GM12878 (cell line): ENCODE measurements at regions not wholly inside any gene's neighbourhood (a gene's known extent, or its start where the extent isn't known, plus 50 kb on each side); places are given as distances from the start of the nearest gene placed in this dataset.
"Not testable (repeated sequence)": the region's sequence is repeated elsewhere in the genome, so short reads cannot be mapped to it uniquely, and the experiment has no call there.

ENCODE experiments used
- ATAC-seq: fragments of 200-7000 bp; cut with Tn5 transposase; 3 replicates; pipeline ENCODE4 v1.9.1; 2020; ENCODE audit warnings: mild to moderate bottlenecking, moderate library complexity
- BruUV-seq: library from RNA; stranded (reverse); fragments of 400-500 nt; replicated peaks from 2 replicates; lab custom pipeline; 2021; lab: Mats Ljungman, UMichigan
- CTCF ChIA-PET: fragments of 300-600 bp; sonication (Branson Sonifier 250); formaldehyde crosslinking; extraction: SDS; loops from one replicate; lab custom pipeline; 2021; ENCODE audit warnings: inconsistent platforms; lab: Yijun Ruan, JAX
- POLR2A ChIA-PET: fragments of 350-600 bp; formaldehyde crosslinking; extraction: SDS; loops from one replicate; lab custom pipeline; 2021; ENCODE audit warnings: inconsistent platforms; lab: Charles Lee
- RAD21 ChIA-PET: fragments of 300-600 bp; sonication (Branson Sonifier 250); formaldehyde crosslinking; loops from one replicate; lab custom pipeline; 2023; ENCODE audit warnings: antibody characterized with exemption; ENCODE audit not compliant: unreplicated experiment; lab: Charles Lee
- SMC1A ChIA-PET: fragments of 300-600 bp; sonication (Branson Sonifier 250); formaldehyde crosslinking; loops from one replicate; lab custom pipeline; 2023; ENCODE audit not compliant: unreplicated experiment, uncharacterized antibody; lab: Charles Lee
- DNase-seq: peaks from one replicate; pipeline ENCODE4 v3.0.0-alpha.2; 2011; ENCODE audit warnings: low read depth, low spot score
- FAIRE-seq: peaks from 3 replicates; lab custom pipeline; 2011; peaks lifted over from hg19 to GRCh38; lab: Jason Lieb, UNC
- H2AFZ ChIP-seq: 2 replicates; pipeline ENCODE4 v1.6.0; 2011; ENCODE audit warnings: low read depth, low read length, control low read depth; ENCODE audit not compliant: control insufficient read depth
- H3K27ac ChIP-seq: 2 replicates; pipeline ENCODE4 v1.5.1; 2011; ENCODE audit warnings: control low read depth; ENCODE audit not compliant: control insufficient read depth, insufficient read depth
- H3K27me3 ChIP-seq, 2 experiments: replicated peaks in 1 of 2; 2 replicates each; pipeline versions ENCODE4 v1.6.0 to v1.6.1; 2011; ENCODE audit warnings: low read length in 1 of 2; ENCODE audit not compliant: control insufficient read depth in 2 of 2, insufficient read depth in 2 of 2
- H3K36me3 ChIP-seq, 2 experiments: 2 replicates each; pipeline ENCODE4 v1.5.1; 2011; ENCODE audit warnings: low read length in 1 of 2; ENCODE audit not compliant: control insufficient read depth in 2 of 2, insufficient read depth in 2 of 2
- H3K4me1 ChIP-seq: 2 replicates; pipeline ENCODE4 v1.6.1; 2011; ENCODE audit warnings: mild to moderate bottlenecking, low read length, moderate library complexity, mixed read lengths; ENCODE audit not compliant: control insufficient read depth, insufficient read depth
- H3K4me2 ChIP-seq: 2 replicates; pipeline ENCODE4 v1.6.0; 2011; ENCODE audit warnings: control low read depth; ENCODE audit not compliant: control insufficient read depth, insufficient read depth
- H3K4me3 ChIP-seq: fragments of 200-600 bp; sonication (generic); 2 replicates; pipeline ENCODE4 v1.5.1; 2016
- H3K79me2 ChIP-seq: 2 replicates; pipeline ENCODE4 v1.6.0; 2011; ENCODE audit warnings: low read length; ENCODE audit not compliant: control insufficient read depth, insufficient read depth
- H3K9ac ChIP-seq: 2 replicates; pipeline ENCODE4 v1.8.0; 2011; ENCODE audit warnings: low read length, control low read depth, mixed read lengths; ENCODE audit not compliant: control insufficient read depth, insufficient read depth
- H3K9me3 ChIP-seq: replicated peaks from 3 replicates; pipeline ENCODE4 v1.5.1; 2011; ENCODE audit warnings: mild to moderate bottlenecking, low read length; ENCODE audit not compliant: control insufficient read depth, insufficient read depth
- H4K20me1 ChIP-seq: 2 replicates; pipeline ENCODE4 v1.6.0; 2011; ENCODE audit not compliant: control insufficient read depth, insufficient read depth
- CREB1 ChIP-seq: IDR thresholded peaks from 2 replicates; pipeline ENCODE4 v1.6.1; 2012; ENCODE audit warnings: low read depth, mild to moderate bottlenecking, inconsistent platforms
- EGR1 ChIP-seq, 2 experiments: IDR thresholded peaks; 1 replicate in 1 of 2; 2 replicates in 1 of 2; pipeline ENCODE4 v1.6.1; 2011 to 2012; ENCODE audit warnings: low read depth in 2 of 2, low read length in 2 of 2, borderline replicate concordance in 1 of 2, mild to moderate bottlenecking in 1 of 2, moderate library complexity in 1 of 2
- HDAC2 ChIP-seq: fragments of 200-600 bp; sonication (generic); IDR thresholded peaks from 2 replicates; pipeline ENCODE4 v1.6.1; 2017
- KAT2A ChIP-seq: conservative IDR thresholded peaks from 2 replicates; pipeline ENCODE4 v1.6.1; 2011; ENCODE audit warnings: low read depth, low read length; ENCODE audit not compliant: control insufficient read depth
- MLLT1 ChIP-seq: fragments of 450-650 bp; IDR thresholded peaks from 2 replicates; pipeline ENCODE4 v1.6.1; 2016; ENCODE audit warnings: mild to moderate bottlenecking
- MTA3 ChIP-seq: IDR thresholded peaks from 2 replicates; pipeline ENCODE4 v1.6.1; 2012; ENCODE audit warnings: low read length, inconsistent platforms, borderline replicate concordance
- SIN3A ChIP-seq: IDR thresholded peaks from 2 replicates; pipeline ENCODE4 v1.6.1; 2012; ENCODE audit warnings: low read depth, low read length, improper control_type of control experiment
- SKIL ChIP-seq: fragments of 450-650 bp; IDR thresholded peaks from 2 replicates; pipeline ENCODE4 v1.6.1; 2017; ENCODE audit warnings: mild to moderate bottlenecking, low read depth, inconsistent platforms; ENCODE audit not compliant: poor library complexity, severe bottlenecking
- STAT1 ChIP-seq: fragments of 450-650 bp; conservative IDR thresholded peaks from 2 replicates; pipeline ENCODE4 v1.6.1; 2014; ENCODE audit warnings: antibody characterized with exemption, mild to moderate bottlenecking
- SUZ12 ChIP-seq: fragments of 200-600 bp; sonication (generic); IDR thresholded peaks from one replicate; pipeline ENCODE4 v1.6.1; 2018; ENCODE audit warnings: antibody characterized with exemption, mild to moderate bottlenecking; ENCODE audit not compliant: unreplicated experiment
- TBL1XR1 ChIP-seq: IDR thresholded peaks from 2 replicates; pipeline ENCODE4 v1.6.1; 2012; ENCODE audit warnings: low read depth, low read length, improper control_type of control experiment
- WGBS: methylation state at CpG from one replicate; pipeline ENCODE4 v1.1.6; 2016; ENCODE audit warnings: low lambda C conversion rate; ENCODE audit not compliant: insufficient replicate concordance, insufficient coverage; ENCODE audit errors: missing lambda C conversion rate; 5-methylcytosine and 5-hydroxymethylcytosine counted together
- in situ Hi-C: fragments of 300-500 bp; cut with MboI; formaldehyde crosslinking; loops from 9 replicates; pipeline ENCODE4 v1.14.3; 2018; ENCODE audit warnings: mixed read lengths
- intact Hi-C: fragments of 100-400 bp; cut with micrococcal nuclease; formaldehyde crosslinking; loops from one replicate; pipeline ENCODE4 v1.14.2; 2022; ENCODE audit not compliant: unreplicated experiment
- TF ChIP-seq, protein P1 (sequence below): fragments of 450-650 bp; IDR thresholded peaks from 2 replicates; pipeline ENCODE4 v1.6.1; 2018; ENCODE audit warnings: borderline replicate concordance, mild to moderate bottlenecking; ENCODE audit not compliant: partially characterized antibody

GRCh38 chr9:106030146-106030545, 335.8 kb downstream of the TMEM38B start:
- ATAC-seq, intact Hi-C loops, RAD21 ChIA-PET, BruUV-seq, H3K4me3 ChIP-seq, H3K36me3 ChIP-seq, H3K9ac ChIP-seq, POLR2A ChIA-PET, H3K4me2 ChIP-seq, H3K79me2 ChIP-seq, in situ Hi-C loops, H3K27ac ChIP-seq, H3K9me3 ChIP-seq, CTCF ChIA-PET, FAIRE-seq, DNase-seq, SMC1A ChIA-PET, H3K4me1 ChIP-seq, H2AFZ ChIP-seq, H3K27me3 ChIP-seq, H4K20me1 ChIP-seq: not testable (repeated sequence)
- WGBS: 28% methylated on average over 3 of the region's 3 CpGs

- in situ Hi-C loops (no loop called here), intact Hi-C loops (no loop called here)
- ChIA-PET CTCF (no interaction called here), POLR2A (no interaction called here), RAD21 (no interaction called here), SMC1A (no interaction called here)
- no peak overlapping the region for H3K4me2 ChIP-seq
- 15% methylated on average over 3 of the region's 3 CpGs for WGBS
- no peak for DNase-seq
- H3K9ac ChIP-seq: no peak overlapping the region
- no peaks in the 10 kb centered on the region for H3K36me3 ChIP-seq
- no peaks in the 10 kb centered on the region for H3K9me3 ChIP-seq
- H3K4me1 ChIP-seq: no peaks in the 10 kb centered on the region
- no peaks in the 10 kb centered on the region for H4K20me1 ChIP-seq
- H3K27ac ChIP-seq: no peak overlapping the region
- H3K79me2 ChIP-seq: no peaks in the 10 kb centered on the region
- H3K4me3 ChIP-seq: no peak overlapping the region
- no peak for ATAC-seq
- FAIRE-seq: no peak
- no peaks in the 10 kb centered on the region; a peak in 1 of 4 replicates for H3K27me3 ChIP-seq
- no TSS peak for BruUV-seq
- H2AFZ ChIP-seq: no peak overlapping the region
- TF ChIP-seq SUZ12 (no peak), EGR1 (IDR thresholded peaks at IDR 0.05; ENCODE audit: borderline replicate concordance in 1 of 2, low read depth in 2 of 2, low read length in 2 of 2) (no peak), TBL1XR1 (no peak), MTA3 (no peak), SKIL (no peak), CREB1 (no peak), MLLT1 (no peak), HDAC2 (no peak), STAT1 (no peak), KAT2A (no peak), SIN3A (no peak)
- TF ChIP-seq, protein P1, sequence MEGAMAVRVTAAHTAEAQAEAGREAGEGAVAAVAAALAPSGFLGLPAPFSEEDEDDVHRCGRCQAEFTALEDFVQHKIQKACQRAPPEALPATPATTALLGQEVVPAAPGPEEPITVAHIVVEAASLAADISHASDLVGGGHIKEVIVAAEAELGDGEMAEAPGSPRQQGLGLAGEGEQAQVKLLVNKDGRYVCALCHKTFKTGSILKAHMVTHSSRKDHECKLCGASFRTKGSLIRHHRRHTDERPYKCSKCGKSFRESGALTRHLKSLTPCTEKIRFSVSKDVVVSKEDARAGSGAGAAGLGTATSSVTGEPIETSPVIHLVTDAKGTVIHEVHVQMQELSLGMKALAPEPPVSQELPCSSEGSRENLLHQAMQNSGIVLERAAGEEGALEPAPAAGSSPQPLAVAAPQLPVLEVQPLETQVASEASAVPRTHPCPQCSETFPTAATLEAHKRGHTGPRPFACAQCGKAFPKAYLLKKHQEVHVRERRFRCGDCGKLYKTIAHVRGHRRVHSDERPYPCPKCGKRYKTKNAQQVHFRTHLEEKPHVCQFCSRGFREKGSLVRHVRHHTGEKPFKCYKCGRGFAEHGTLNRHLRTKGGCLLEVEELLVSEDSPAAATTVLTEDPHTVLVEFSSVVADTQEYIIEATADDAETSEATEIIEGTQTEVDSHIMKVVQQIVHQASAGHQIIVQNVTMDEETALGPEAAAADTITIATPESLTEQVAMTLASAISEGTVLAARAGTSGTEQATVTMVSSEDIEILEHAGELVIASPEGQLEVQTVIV: no peak
Measured at GRCh38 chr9:106032978-106033377, 338.6 kb downstream of the TMEM38B start.
